Amniotic epithelial cell (primary cell): ENCODE measurements at regions not wholly inside any gene's neighbourhood (a gene's known extent, or its start where the extent isn't known, plus 50 kb on each side); places are given as distances from the start of the nearest gene placed in this dataset.
A peak's percentile ranks its signal among the peaks of the same experiment; 100 is the strongest.
"Not testable (repeated sequence)": the region's sequence is repeated elsewhere in the genome, so short reads cannot be mapped to it uniquely, and the experiment has no call there.

Experiments used
- DNase-seq: peaks from one replicate; pipeline ENCODE4 v3.0.0-alpha.2; 2010; ENCODE audit warnings: low read depth

DNA sequence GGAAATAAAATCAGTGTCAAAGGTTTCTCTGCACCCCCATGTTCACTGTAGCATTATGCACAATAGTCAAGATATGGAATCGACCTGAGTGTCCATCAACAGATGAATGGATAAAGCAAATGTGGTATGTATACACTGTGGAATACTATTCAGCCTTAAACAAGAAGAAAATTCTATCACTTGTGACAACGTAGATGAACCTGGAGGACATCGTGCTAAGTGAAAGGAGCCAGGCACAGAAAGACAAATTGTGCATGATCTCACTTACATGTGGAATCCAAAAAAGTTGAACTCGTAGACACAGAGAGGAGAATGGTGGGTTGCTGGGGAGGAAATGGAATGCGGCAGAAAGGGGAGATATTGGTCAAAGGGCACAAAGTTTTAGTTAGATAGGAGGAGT is 136.3 kb upstream of the ESR1 start:
- DNase-seq, result no peak

DNA sequence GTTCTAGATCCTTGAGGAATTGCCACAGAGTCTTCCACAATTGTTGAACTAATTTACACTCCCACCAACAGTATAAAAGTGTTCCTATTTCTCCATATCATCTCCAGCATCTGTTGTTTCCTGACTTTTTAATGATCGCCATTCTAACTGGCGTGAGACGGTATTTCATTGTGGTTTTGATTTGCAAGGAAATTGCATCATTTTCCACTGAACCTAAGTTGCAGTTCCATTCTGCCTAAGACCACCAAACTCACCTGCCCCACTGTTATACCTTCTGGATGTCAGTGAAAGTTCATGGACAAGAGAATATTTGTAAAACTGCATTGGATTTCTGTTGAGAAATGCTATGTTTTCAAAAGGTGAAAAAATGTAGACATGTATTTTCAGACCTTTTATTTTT is 132.9 kb upstream of the ESR1 start:
- no peak for DNase-seq

DNA sequence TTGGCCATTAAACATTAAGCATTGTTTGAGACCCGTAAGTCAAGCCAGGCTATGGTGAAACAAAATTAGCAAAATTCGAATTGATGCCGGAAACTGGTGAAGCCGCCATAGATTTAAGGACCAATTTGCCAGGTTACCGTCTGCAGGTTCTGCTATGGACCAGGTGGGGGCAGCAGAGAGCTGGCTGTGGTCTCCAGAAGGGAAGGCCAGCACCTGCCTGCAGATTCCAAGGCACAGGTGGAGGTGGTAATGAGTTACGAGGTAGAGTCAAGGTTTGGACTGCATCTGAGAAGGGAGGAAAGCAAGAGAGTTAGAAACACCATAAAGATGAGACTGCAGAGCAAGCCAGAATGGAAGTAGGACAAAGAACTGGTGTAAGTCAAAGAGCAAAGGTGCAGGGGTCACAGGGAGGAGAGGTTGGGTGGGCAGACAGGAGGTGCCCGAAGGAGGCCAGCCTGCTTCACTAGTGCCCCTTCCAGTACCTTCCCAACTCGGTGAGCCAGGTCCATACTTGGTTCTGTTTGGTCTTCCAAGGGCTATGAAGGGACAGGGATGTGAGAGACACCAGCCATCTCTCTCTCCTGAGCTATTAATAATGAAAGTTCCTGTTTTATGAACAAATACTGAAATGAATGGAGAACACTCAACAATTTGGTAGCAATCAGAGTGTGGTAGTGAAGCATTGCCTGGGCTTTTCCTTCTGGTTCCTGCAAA is 131.6 kb upstream of the ESR1 start:
- DNase-seq, result peak; percentile 2

DNA sequence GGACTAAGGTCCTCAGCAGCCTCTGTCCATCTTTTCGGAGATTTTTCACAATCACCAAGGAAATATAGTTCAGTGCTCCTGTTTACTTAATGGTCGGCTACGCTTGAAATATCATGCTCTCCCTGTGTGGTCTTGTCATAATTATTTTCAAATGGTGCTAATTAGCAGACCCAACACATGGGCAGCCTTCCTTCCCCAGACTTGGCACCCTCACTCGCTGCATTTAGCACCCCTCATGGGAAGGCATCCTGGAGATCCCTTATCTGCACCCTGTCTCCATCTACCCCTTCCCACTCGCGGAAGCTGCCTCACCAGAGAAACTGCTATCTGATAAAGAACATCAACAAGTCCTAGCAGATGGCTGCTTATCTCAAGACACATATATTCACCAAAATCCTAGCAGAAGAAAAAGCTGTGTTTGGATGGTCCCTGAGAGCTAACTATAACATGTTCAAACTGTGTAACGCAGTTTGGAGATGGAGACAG is 131.0 kb upstream of the ESR1 start:
- DNase-seq, result no peak

DNA sequence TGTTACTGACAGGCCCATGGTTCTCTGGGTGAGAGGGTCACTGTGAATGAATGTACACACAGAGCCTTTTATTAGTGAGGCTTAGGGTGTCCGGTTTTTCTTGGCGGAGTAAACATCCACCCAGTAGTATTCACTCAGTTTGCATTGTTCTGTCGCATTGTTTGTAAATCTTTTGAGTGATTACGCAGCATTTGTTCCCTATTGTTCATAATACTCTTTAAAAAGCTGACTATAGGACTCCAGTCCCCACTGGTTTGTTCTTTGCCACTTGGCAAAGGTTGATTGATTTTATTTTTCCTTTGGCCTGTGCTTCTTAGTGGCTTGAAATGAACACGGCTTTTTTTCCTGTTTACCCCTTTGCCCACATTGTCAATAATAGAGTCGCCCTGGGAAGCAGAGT is 130.1 kb upstream of the ESR1 start:
- no peak for DNase-seq

DNA sequence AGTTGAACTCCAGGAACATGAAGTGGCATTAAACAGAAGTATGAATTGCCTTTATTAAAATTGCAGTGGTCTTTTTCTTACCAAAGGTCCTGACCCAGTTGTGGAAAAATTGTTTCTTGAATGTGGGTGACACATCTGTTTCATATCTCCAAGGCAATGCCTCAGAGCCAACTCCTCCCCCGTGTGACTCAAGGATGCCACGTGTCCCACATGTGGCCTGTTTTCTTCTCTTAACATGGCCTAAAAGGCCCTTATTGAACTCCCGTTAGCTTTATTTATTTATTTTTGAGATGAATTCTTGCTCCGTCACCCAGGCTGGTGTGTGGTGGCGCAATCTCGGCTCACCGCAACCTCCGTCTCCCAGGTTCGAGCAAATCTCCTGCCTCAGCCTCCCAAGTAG is 128.4 kb upstream of the ESR1 start:
- peak; percentile 2 for DNase-seq

DNA sequence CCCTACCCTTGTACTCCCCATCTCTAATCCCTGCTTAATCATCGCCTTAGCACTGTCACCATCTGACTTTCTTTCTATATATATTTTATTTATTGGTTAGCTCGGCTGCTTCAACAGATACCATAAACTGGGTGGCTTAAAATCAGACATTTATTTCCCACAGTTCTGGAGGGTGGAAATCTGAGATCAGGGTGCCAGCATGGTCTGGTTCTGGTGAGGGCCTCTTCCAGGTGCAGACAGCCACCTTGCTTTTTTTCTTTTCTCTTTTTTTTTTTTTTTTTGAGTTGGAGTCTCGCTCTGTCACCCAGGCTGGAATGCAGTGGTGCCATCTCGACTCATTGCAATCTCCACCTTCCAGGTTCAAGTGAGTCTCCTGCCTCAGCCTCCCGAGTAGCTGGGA is 127.5 kb upstream of the ESR1 start:
- no peak for DNase-seq

DNA sequence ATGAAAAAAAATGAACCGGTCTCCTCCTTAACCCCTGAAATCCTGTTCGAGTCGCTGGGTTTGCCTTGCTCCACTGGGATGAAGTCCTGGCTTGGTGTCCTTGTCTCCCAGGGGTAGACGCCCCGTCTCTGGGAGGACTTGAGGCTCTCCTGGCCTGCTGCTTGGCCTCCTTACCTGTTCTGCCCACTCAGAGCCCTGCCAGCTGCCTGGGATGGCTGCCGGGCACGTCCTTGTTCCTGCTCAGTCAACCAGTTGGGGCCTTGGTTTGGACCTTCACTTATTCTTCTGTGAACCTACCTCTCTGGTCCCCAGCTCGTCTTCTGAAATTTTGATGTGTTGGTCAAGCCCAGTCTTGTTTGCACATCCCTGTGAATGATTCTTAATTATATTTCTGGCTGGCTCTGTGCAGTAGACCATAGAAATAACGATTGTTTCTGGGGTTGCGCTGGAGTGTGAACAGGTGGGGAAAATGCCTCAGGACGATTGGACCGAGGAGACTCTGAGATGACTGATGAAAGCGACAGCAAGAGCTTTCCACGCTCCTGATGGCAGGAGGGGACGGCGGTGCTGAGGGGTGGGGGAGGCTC is 126.5 kb upstream of the ESR1 start:
- DNase-seq, result no peak

DNA sequence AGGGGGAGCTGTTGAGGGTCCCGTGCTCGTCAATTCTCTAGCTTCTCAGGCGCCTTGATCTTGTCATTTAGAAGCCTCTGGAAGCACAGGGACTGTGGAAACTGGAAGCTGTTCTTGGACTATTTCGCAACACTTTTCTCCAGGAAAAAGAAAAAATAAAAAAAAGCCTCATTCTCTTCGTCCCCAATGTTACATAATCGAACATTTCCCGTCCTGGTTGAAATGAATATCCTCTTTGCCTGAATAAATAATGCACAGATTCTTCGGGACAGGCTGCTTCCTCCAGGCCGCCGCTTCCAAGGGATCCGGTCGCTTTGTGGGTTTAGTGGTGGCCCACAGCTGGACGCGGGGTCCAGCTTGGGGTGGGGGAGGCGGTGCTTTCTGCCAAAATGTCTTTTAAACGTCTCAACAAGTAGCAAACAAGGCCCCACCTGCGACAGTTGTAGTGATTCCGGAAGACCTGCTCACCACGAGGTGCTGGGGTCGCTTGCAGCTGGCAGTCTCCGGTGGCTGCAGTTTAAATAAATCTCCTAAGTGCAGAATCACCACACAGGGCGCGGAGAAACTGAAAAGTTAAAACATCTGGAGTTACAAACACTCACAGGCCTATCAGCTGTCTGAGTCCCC is 125.9 kb upstream of the ESR1 start:
- DNase-seq, result no peak

DNA sequence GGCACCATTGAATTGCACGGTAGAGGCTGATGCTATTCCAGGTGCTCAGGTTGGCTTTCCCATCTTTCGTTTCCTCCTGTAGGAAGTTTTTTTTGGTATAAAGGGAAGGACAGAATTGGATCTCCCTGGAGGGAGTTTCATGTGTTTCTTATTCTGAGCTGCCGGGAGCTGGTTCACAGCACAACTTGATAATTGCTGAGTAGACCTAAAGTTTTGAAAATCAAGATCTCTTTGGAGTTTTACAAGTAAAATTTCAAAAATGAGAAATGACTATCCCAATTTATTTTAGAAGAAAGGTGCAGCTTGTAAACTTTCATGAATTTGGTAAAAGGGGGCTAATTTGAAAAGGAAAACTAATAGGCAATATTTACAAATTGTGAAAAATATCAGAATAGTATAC is 125.2 kb upstream of the ESR1 start:
- DNase-seq, result no peak

DNA sequence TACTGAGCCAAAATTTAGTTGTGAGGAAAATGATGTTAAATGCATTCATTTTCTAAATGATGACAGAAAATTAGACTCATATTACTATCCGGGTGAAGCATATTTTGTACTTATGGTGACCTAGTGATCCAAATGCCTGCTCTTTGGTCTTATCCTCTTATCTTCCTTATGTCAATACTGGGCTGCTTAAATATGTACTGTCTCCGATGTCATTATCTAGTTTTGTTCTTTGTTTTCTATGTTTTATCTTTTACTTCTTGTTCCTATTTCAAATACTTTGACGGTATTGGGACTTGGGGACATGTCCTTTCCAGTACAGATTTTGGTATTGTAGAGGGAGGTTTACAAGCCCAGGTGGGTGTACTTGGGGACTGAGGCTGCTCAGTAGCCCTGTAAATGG is 124.6 kb upstream of the ESR1 start:
- DNase-seq, result no peak

DNA sequence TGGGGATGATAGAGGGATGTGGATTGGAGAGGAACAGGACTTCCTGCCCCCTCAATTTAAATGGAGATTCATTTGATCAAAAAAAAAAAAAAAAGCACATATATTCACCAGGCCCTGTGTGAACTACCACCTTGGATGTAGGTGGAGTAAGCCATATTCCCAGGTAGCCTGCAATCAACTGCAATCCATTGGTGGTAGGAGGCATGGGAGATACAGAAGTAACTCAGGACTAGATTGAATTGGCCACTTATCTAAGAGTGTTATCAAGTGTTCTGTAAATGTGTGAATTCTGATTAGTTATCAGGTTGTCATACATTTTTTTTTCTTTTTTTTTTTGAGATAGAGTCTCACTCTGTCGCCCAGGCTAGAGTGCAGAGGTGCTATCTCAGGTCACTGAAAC is 124.1 kb upstream of the ESR1 start:
- no peak for DNase-seq

DNA sequence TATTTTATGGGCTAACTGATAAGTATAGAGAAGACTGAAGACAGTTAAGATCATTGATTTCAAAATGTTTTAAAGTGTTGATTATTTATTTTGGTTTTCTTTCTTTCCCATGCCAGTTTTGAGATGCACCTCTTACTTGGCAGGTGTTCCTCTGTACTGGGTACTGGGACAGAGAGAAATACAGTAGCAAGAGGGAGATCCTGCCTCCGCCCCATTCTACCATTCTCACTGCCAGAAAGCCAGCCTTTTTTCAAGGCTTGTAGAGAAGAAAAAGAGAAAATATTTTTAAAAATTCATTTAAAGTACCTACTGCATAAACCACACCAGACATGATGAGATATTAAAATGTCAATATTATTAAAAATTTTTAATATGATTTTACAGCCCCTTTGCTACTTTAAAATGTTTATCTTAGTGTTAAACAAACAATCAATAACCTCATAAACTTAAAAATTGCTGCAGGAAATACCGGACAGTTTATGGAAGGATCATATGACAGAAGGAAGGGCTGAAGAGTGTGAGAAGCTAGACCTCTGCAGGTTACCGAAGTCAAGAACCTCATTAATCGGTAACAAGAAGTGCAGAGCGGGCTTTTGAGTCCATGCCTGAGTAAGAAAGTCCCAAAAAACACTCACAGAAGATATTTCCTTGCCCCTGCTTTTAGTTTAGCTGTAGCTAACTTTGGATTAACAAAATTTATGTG is 117.8 kb upstream of the ESR1 start:
- no peak for DNase-seq

DNA sequence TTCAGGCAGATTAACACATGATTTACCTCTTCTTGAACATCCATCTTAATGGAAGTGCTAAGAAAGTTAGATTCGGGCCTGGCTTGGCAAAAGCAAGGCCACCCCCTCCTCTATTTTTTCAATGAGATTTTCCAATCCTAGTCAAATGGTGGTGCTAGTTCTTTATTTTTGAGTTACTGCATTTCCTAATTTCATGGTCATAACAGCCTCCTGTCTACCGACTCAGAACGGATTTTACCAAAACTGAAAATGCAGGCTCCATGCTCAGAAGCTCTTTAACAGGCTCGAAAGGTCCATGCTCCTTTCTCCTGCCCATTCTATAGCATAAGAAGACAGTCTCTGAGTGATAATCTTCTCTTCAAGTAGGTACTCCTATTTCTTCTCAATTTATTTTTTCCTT is 117.2 kb upstream of the ESR1 start:
- DNase-seq, result no peak

DNA sequence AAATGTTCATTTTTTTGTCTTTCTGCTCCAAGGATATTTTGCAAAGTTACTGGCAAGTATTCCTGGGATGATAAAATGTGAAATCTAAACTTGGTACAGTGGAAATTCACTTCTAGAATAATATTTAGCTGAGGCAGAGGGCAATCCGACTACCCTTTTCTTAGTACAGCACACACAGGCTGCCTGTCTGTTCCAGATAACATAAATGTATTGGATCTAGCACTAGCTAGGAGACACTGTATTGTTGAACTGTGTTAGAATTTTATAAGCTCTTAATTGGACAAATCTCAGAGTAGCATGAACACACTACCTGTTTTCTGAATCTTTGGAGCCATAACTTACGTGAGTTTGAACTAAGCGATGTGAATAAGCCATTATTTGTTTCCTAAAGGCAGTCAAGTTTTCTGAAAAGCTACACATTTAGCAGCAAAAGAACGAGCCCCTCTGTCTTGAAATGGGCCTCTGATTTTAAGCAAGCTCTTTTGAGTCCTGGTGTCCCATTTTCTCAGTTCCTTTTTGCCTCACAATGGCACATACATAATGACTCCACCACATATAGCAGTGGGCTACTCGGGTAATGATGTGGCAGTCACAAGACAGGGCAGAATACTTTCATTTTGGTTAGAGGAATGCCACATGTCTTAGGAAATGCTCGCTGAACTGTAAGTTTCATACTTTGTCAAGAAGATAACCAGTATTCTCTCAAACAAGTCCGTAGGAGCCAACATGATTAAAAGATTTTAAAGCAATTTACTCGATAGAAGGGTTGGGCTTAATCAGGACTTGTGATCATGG is 116.5 kb upstream of the ESR1 start:
- no peak for DNase-seq

DNA sequence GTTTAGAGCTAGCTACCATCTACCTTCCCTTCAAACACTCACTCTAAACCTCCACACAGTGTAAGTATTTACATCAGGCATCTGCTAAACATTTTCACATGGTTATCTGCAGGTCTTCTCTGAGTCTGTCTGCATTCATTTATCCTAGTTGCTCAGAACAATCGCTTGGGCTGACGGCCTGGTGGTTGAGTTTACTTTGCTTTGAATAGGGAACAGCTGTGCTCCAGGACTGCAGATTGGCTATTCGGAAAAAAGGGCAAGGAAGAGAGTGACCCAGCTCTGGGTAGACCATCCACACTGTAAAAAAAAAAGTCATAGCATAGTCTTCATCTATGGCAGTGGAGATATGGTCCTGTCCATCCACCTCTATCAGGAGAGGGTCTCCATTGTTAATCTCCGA is 115.3 kb upstream of the ESR1 start:
- DNase-seq, result no peak

DNA sequence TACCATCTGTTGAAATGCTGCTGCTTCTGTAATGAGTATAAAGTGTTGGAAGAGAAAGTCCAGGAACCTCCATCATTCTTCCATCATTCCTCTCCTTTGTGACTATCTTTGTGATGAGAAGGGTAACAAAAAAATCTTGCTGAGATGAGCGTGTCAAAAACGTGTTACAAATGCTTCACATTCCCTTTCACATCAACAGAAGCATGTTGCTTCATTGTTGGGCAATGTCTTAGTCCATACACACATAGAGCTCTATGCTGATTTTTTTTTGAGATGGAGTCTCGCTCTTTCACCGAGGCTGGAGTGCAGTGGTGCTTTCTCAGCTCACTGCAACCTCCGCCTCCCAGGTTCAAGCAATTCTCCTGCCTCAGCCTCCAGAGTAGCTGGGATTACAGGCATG is 114.1 kb upstream of the ESR1 start:
- no peak for DNase-seq

DNA sequence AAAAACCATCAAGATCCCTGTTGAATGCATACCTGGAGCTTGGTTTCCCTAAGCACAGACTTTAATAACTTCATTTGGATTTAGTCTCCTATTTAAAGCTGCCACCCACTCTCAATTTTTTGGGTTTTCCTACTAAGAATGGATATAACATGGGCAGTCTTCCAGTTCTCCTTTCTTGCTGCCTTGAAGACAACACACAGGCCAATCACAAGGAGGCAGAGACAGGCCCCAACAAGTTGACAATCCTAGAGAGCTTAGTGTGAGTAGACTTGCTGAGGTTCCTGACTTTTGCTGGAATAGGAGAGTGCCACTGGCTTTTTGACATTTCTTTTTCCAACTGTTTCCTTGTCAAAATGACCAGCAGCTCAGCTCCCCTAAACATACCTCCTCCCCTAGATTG is 112.3 kb upstream of the ESR1 start:
- DNase-seq, result no peak

DNA sequence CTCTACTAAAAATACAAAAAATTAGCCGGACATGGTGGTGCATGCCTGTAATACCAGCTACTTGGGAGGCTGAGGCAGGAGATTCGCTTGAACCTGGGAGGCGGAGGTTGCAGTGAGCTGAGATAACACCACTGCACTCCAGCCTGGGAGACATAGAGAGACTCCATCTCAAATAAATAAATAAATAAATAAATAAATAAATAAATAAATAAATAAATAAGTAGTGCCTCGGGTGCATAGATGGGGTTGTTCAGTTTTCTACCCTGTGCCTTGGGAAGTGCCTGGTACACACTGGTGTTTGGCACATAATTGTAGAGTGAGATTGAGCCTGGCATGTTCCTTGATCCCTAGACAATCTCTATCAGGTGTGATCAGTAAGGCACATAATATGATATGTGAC is 111.2 kb upstream of the ESR1 start:
- DNase-seq, result not testable (repeated sequence)

DNA sequence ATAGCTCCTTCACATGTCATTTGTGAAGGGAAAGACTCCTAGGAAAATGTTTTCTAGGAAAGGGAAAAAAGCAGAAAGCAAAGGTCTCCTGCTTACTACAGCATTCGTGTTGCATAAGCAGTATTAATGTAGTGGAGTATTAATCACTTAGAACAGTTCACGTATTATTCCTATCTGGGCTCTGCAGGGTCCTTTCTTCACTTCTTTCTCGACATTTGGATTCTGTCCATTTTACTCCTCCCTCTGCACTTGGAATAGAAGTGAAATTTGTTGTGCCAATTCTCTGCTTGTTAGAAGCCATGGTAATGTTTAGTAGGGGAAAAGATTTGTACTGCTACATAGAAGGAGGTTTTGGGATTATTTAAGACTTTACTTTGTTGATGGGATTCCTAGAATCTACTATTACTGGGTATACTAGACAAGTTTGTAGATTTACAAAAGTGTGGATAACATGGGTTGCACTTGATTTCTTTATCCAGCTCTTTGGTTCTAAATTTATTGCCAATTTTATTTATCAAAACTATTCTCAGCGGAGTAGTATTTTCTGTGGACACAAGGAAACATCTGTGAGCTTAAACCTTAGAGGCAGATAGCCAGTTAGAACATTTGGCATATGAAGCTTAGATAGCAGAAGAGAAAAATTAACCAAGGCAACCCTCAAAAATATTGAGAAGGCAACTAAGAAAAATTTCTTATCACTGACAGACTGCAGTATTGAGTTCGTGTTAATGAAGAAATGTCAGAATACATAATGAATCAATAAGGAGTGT is 108.4 kb upstream of the ESR1 start:
- DNase-seq, result no peak

DNA sequence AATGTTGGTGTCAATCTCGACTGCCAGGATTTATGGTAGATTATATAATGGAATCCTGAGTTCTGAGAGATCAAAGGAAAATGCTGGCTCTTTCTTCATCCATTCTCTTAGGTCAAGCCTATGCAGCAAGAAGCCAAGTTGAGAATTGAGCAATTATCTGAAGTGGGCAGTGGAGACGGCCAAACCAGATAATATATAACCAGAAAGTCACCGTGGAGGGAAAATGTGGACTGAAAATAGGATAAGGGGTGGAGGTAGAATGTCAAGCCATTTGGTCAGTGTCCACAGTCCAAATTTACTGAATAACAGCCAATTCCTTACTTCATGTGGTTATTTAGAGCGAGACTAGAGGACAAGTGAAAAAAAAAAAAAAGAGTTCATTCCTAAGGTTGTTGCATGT is 107.8 kb upstream of the ESR1 start:
- DNase-seq, result no peak
